GM06990 (cell line): ENCODE measurements at regions not wholly inside any gene's neighbourhood (a gene's known extent, or its start where the extent isn't known, plus 50 kb on each side); places are given as distances from the start of the nearest gene placed in this dataset.

Experiments used
- DNase-seq: peaks from one replicate; pipeline ENCODE4 v3.0.0-alpha.2; 2011; ENCODE audit not compliant: insufficient read length; ENCODE audit errors: extremely low read depth
- H3K27me3 ChIP-seq: replicated peaks from 2 replicates; pipeline ENCODE4 v1.6.0; 2011; ENCODE audit warnings: low read length; ENCODE audit not compliant: control insufficient read depth, insufficient read depth
- H3K36me3 ChIP-seq: 2 replicates; pipeline ENCODE4 v1.5.1; 2011; ENCODE audit warnings: low read length; ENCODE audit not compliant: control insufficient read depth, insufficient read depth
- H3K4me3 ChIP-seq: replicated peaks from 2 replicates; pipeline ENCODE4 v1.5.1; 2011; ENCODE audit warnings: low read depth, mild to moderate bottlenecking, control low read depth, low read length
- TF ChIP-seq, protein P1 (sequence below): IDR thresholded peaks from 2 replicates; pipeline ENCODE4 v1.5.1; 2011; ENCODE audit warnings: low read length, control low read depth, mild to moderate bottlenecking, inconsistent platforms; ENCODE audit not compliant: insufficient read depth, poor library complexity, severe bottlenecking

DNA sequence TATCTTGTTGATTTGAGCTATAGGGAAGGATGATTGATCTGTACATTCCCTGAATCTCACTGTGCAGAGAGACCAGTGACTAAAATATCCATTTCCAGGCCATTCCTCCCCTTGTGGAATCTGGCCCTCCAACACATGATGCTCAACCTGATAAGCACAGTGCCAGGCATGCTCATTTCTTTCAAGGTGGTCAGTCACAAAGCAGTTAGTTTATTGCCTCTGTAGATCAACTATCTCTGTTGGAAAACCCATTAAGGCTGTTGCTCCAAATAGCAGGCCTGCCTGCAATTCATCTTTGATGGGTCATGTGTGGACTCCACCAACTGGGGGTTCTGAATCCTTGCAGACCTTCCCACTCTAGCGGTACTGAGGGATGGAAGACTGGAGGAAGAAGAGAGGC, 168.6 kb upstream of the FOXK1 start:
- TF ChIP-seq, protein P1, sequence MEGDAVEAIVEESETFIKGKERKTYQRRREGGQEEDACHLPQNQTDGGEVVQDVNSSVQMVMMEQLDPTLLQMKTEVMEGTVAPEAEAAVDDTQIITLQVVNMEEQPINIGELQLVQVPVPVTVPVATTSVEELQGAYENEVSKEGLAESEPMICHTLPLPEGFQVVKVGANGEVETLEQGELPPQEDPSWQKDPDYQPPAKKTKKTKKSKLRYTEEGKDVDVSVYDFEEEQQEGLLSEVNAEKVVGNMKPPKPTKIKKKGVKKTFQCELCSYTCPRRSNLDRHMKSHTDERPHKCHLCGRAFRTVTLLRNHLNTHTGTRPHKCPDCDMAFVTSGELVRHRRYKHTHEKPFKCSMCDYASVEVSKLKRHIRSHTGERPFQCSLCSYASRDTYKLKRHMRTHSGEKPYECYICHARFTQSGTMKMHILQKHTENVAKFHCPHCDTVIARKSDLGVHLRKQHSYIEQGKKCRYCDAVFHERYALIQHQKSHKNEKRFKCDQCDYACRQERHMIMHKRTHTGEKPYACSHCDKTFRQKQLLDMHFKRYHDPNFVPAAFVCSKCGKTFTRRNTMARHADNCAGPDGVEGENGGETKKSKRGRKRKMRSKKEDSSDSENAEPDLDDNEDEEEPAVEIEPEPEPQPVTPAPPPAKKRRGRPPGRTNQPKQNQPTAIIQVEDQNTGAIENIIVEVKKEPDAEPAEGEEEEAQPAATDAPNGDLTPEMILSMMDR: no peak
- no peak for DNase-seq
- Histone ChIP-seq H3K4me3 (no peak overlapping the region), H3K27me3 (no peaks in the 10 kb centered on the region), H3K36me3 (no peaks in the 10 kb centered on the region)

- Histone ChIP-seq H3K36me3 (no peaks in the 10 kb centered on the region), H3K4me3 (no peak overlapping the region), H3K27me3 (no peaks in the 10 kb centered on the region)
- TF ChIP-seq, protein P1: no peak
- DNase-seq: no peak
These were observed 162.1 kb upstream of the FOXK1 start for GRCh38 chr7:4519819-4520520.

DNA sequence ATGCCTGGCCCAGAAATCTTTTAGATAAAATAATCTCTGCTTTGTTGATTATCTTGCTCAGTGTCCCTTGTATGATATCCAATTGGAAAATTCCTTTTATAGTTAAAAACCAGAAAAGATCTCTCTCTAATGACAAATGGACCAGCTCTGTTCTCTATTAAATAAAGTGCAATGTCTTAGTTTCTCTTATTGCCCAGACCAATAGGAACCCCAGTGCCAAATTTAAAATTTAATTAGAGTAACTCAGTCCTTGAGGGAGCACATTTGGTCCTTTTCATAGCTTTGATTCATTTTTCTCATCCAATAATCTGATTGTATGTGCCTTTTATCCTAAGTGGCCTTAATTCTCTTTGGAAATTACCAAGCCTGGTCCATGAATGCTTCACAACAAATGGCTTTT, 158.9 kb upstream of the FOXK1 start:
- no peak for DNase-seq
- Histone ChIP-seq H3K27me3 (no peaks in the 10 kb centered on the region), H3K36me3 (no peaks in the 10 kb centered on the region), H3K4me3 (no peak overlapping the region)
- TF ChIP-seq, protein P1: no peak

- DNase-seq: no peak
- no peak overlapping the region for H3K4me3 ChIP-seq
- H3K27me3 ChIP-seq: no peaks in the 10 kb centered on the region
- TF ChIP-seq, protein P1: no peak
- no peaks in the 10 kb centered on the region for H3K36me3 ChIP-seq
These were observed 158.2 kb upstream of the FOXK1 start for GRCh38 chr7:4523873-4524272.

GRCh38 chr7:4525884-4526283, 156.2 kb upstream of the FOXK1 start:
- no peak overlapping the region for H3K4me3 ChIP-seq
- TF ChIP-seq, protein P1: no peak
- H3K27me3 ChIP-seq: no peaks in the 10 kb centered on the region
- DNase-seq: no peak
- no peaks in the 10 kb centered on the region for H3K36me3 ChIP-seq
